Mucosa of rectum (tissue), 2 donors: ENCODE measurements at regions not wholly inside any gene's neighbourhood (a gene's known extent, or its start where the extent isn't known, plus 50 kb on each side); places are given as distances from the start of the nearest gene placed in this dataset.
A peak's percentile ranks its signal among the peaks of the same experiment; 100 is the strongest.

ENCODE experiments used
- H3K27ac ChIP-seq, 2 donors: one replicate each; pipeline ENCODE4 v1.7.0; 2013; ENCODE audit warnings: inconsistent platforms in 2 of 2, low read depth in 2 of 2, low read length in 2 of 2
- H3K27me3 ChIP-seq, 2 donors: one replicate each; pipeline ENCODE4 v1.7.0; 2013; ENCODE audit warnings: low read length in 2 of 2; ENCODE audit not compliant: control insufficient read depth in 2 of 2, insufficient read depth in 2 of 2
- H3K36me3 ChIP-seq, 2 donors: one replicate each; pipeline ENCODE4 v1.7.0; 2013; ENCODE audit warnings: low read length in 2 of 2; ENCODE audit not compliant: control insufficient read depth in 2 of 2, insufficient read depth in 2 of 2
- H3K4me1 ChIP-seq, 2 donors: one replicate each; pipeline ENCODE4 v1.7.0; 2013; ENCODE audit warnings: low read length in 2 of 2, mild to moderate bottlenecking in 1 of 2; ENCODE audit not compliant: control insufficient read depth in 2 of 2, insufficient read depth in 2 of 2
- H3K4me3 ChIP-seq, 2 donors: one replicate each; pipeline ENCODE4 v1.7.0; 2013; ENCODE audit warnings: low read length in 2 of 2
- H3K9ac ChIP-seq, 2 donors: one replicate each; pipeline ENCODE4 v1.7.0; 2013; ENCODE audit warnings: low read length in 2 of 2, low read depth in 1 of 2, mild to moderate bottlenecking in 1 of 2
- H3K9me3 ChIP-seq, 2 donors: one replicate each; pipeline ENCODE4 v1.7.0; 2013; ENCODE audit warnings: low read length in 2 of 2; ENCODE audit not compliant: control insufficient read depth in 2 of 2
- donor health status: healthy.
- donor health status: Normal muscosa, but diverticular disease.

- Histone ChIP-seq H3K36me3 (no peaks in the 10 kb centered on the region), H3K9ac (no peak overlapping the region)
Measured at GRCh38 chr13:99074693-99075092, 96.8 kb upstream of the DOCK9 start.

GRCh38 chr13:99075268-99076191, 97.7 kb upstream of the DOCK9 start:
- Histone ChIP-seq H3K27me3 (no peaks in the 10 kb centered on the region), H3K27ac (no peak overlapping the region), H3K9ac (no peak overlapping the region), H3K4me3 (no peak overlapping the region), H3K9me3 (no peaks in the 10 kb centered on the region), H3K36me3 (no peaks in the 10 kb centered on the region), H3K4me1 (no peaks in the 10 kb centered on the region)

More at GRCh38 chr13:99074693-99075092, 96.8 kb upstream of the DOCK9 start:
- no peaks in the 10 kb centered on the region for H3K27me3 ChIP-seq
- no peak overlapping the region for H3K27ac ChIP-seq
- no peaks in the 10 kb centered on the region for H3K4me1 ChIP-seq
- no peak overlapping the region for H3K4me3 ChIP-seq
- no peaks in the 10 kb centered on the region for H3K9me3 ChIP-seq

GRCh38 chr13:99078017-99078771, 100.3 kb upstream of the DOCK9 start:
- no peaks in the 10 kb centered on the region for H3K9me3 ChIP-seq
- H3K27me3 ChIP-seq = no peaks in the 10 kb centered on the region
- no peaks in the 10 kb centered on the region for H3K4me1 ChIP-seq
- H3K9ac ChIP-seq = no peak overlapping the region
- H3K36me3 ChIP-seq = no peaks in the 10 kb centered on the region
- H3K27ac ChIP-seq = no peak overlapping the region
- H3K4me3 ChIP-seq = no peak overlapping the region

GRCh38 chr13:99080131-99080530, 102.3 kb upstream of the DOCK9 start:
- Histone ChIP-seq H3K27me3 (no peaks in the 10 kb centered on the region), H3K4me3 (no peak overlapping the region), H3K9me3 (no peaks in the 10 kb centered on the region), H3K36me3 (no peaks in the 10 kb centered on the region), H3K9ac (no peak overlapping the region), H3K27ac (no peak overlapping the region), H3K4me1 (peaks cover 2 to 5% of the 10 kb centered on the region in 2 donors)

- Histone ChIP-seq H3K27ac (no peak overlapping the region), H3K36me3 (no peaks in the 10 kb centered on the region), H3K9ac (no peak overlapping the region), H3K9me3 (no peaks in the 10 kb centered on the region), H3K27me3 (no peaks in the 10 kb centered on the region), H3K4me3 (no peak overlapping the region), H3K4me1 (peaks cover 11 to 15% of the 10 kb centered on the region in 2 donors)
Measured at GRCh38 chr13:99083981-99084380, 106.1 kb upstream of the DOCK9 start.

GRCh38 chr13:99085139-99085807, 107.4 kb upstream of the DOCK9 start:
- Histone ChIP-seq H3K27me3 (no peaks in the 10 kb centered on the region), H3K4me1 (peaks cover 11 to 15% of the 10 kb centered on the region in 2 donors), H3K27ac (no peak overlapping the region), H3K4me3 (peak overlapping the region; percentile 29 to 62), H3K9ac (no peak overlapping the region), H3K36me3 (no peaks in the 10 kb centered on the region), H3K9me3 (no peaks in the 10 kb centered on the region)

- Histone ChIP-seq H3K36me3 (no peaks in the 10 kb centered on the region), H3K4me3 (peak overlapping the region; percentile 62 to 92), H3K27ac (peak overlapping the region; percentile 23 to 40), H3K9me3 (no peaks in the 10 kb centered on the region), H3K9ac (peak overlapping the region; percentile 24 to 69), H3K4me1 (peaks cover 11 to 15% of the 10 kb centered on the region in 2 donors), H3K27me3 (no peaks in the 10 kb centered on the region)
Measured at GRCh38 chr13:99085808-99086266, 108.0 kb upstream of the DOCK9 start.

- Histone ChIP-seq H3K27me3 (no peaks in the 10 kb centered on the region), H3K36me3 (no peaks in the 10 kb centered on the region), H3K9me3 (no peaks in the 10 kb centered on the region), H3K4me3 (peak overlapping the region; percentile 89 to 92), H3K4me1 (peaks cover 11 to 15% of the 10 kb centered on the region in 2 donors), H3K27ac (peak overlapping the region; percentile 93), H3K9ac (peak overlapping the region; percentile 89 to 95)
Measured at GRCh38 chr13:99086267-99087097, 108.6 kb upstream of the DOCK9 start.
